ENCODE measurements at regions not wholly inside any gene's neighbourhood (a gene's known extent, or its start where the extent isn't known, plus 50 kb on each side); places are given as distances from the start of the nearest gene placed in this dataset.

DNA sequence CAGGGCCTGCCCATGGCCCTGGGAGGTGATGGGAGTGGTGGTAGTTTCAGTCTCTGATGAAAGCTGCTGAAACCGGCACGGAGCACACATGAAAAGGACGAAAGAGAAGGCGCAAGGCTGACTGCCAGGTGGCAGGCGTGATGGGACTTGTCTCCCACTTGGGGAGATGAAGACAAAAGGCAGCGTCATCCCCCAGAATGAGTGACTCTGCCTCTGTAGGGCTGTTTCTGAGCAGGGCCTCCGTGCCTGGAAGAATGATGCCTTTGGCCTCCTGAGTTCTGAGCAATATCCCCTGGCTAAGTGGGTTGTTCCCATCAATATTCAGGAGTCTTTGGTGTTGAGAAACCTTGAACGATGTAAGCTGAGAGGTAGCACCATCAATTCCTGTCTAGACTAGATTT lies 237.8 kb downstream of the OPA1 start:
- Histone ChIP-seq H3K9ac (ENCODE audit: low read depth in 1 of 2, low read length in 2 of 2) (no peak overlapping the region), H3K4me1 (ENCODE audit: control insufficient read depth in 4 of 4, insufficient read depth in 4 of 4, low read length in 3 of 4) (peaks cover 0 to 11% (median 3%) of the 10 kb centered on the region in 4 donors), H3K27me3 (ENCODE audit: control insufficient read depth in 4 of 4, insufficient read depth in 4 of 4, low read length in 3 of 4) (no peaks in the 10 kb centered on the region), H3K9me3 (ENCODE audit: control insufficient read depth in 4 of 4, low read length in 3 of 4) (no peaks in the 10 kb centered on the region), H3K27ac (ENCODE audit: low read depth in 1 of 2, low read length in 2 of 2) (no peak overlapping the region), H3K4me3 (ENCODE audit: low read depth in 1 of 3, low read length in 3 of 3) (no peak overlapping the region), H3K36me3 (ENCODE audit: control insufficient read depth in 4 of 4, insufficient read depth in 3 of 4, low read depth in 1 of 4, low read length in 3 of 4) (no peaks in the 10 kb centered on the region)
- no peak for DNase-seq (ENCODE audit: low spot score)
- 96% methylated on average over 8 of the region's 8 CpGs for WGBS
- TF ChIP-seq CTCF (IDR thresholded peaks at IDR 0.05; ENCODE audit: low read depth, low read length, missing input control) (no peak), RXRA (IDR thresholded peaks at IDR 0.05) (no peak), GABPA (IDR thresholded peaks at IDR 0.05 in 1 of 2, conservative IDR thresholded peaks at IDR 0.05 in 1 of 2) (no peak), REST (IDR thresholded peaks at IDR 0.05) (no peak), RAD21 (IDR thresholded peaks at IDR 0.05) (no peak), YY1 (IDR thresholded peaks at IDR 0.05) (no peak), HNF4A (conservative IDR thresholded peaks at IDR 0.05) (no peak), FOXA2 (IDR thresholded peaks at IDR 0.05) (no peak), ATF3 (IDR thresholded peaks at IDR 0.05) (no peak), SP1 (IDR thresholded peaks at IDR 0.05) (no peak)
- TF ChIP-seq, protein P1, sequence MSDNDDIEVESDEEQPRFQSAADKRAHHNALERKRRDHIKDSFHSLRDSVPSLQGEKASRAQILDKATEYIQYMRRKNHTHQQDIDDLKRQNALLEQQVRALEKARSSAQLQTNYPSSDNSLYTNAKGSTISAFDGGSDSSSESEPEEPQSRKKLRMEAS (IDR thresholded peaks at IDR 0.05), result no peak

DNA sequence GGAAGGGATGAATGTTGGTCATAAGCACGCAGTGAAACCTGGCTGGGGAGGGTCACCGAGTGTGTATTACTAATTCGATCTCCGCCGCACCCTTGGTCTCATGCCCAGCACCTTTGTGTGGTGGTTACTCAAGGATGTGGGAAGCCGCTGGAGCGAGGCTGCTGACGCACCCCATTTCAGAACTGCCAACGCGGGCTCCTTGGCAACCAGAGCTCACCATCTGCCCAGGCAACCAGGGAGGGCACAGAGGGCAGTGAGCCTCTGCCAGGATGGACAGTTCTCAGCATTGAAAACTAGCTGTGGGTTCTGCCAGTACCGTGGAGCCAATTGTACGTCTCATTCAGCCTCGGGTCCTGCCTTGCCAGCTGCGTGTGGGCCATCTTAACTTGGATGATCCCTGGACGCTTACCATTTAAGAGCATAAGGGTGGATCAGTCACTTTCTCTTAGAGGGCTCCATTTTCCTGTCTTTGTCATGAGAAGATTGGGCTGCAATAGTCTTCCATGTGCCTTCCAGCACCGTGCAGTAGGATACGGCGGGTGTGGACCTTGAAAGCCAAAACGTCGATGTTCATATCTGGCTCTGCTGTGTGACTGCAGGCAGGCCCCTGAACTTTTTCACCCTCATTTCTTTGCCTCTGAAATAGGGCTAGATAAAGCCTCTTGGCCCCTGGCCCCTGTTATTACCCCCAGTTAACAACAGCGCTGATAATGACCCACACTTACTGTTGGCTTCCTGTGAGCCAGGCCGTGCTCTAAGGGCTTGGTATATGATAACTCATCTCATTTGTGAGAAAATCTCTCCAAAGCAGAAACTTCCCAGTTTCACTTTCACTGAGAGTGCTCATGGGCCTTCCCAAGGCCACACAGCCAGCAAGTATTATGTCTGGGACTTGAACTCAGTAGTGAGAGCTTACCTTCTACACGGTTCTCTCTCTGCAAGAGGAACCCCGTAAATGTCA lies 238.8 kb downstream of the OPA1 start:
- H3K27me3 ChIP-seq (ENCODE audit: control insufficient read depth in 4 of 4, insufficient read depth in 4 of 4, low read length in 3 of 4), result no peaks in the 10 kb centered on the region
- DNase-seq (ENCODE audit: low spot score), result no peak
- H3K4me3 ChIP-seq (ENCODE audit: low read depth in 1 of 3, low read length in 3 of 3), result no peak overlapping the region
- no peak overlapping the region for H3K9ac ChIP-seq (ENCODE audit: low read depth in 1 of 2, low read length in 2 of 2)
- 83% methylated on average over 24 of the region's 24 CpGs for WGBS
- no peaks in the 10 kb centered on the region for H3K9me3 ChIP-seq (ENCODE audit: control insufficient read depth in 4 of 4, low read length in 3 of 4)
- no peaks in the 10 kb centered on the region for H3K36me3 ChIP-seq (ENCODE audit: control insufficient read depth in 4 of 4, insufficient read depth in 3 of 4, low read depth in 1 of 4, low read length in 3 of 4)
- peaks cover 0 to 9% (median 3%) of the 10 kb centered on the region in 4 donors for H3K4me1 ChIP-seq (ENCODE audit: control insufficient read depth in 4 of 4, insufficient read depth in 4 of 4, low read length in 3 of 4)
- H3K27ac ChIP-seq (ENCODE audit: low read depth in 1 of 2, low read length in 2 of 2), result no peak overlapping the region
- TF ChIP-seq, protein P1 (IDR thresholded peaks at IDR 0.05), result no peak
- TF ChIP-seq ZBTB33 (IDR thresholded peaks at IDR 0.05) (no peak), SP1 (IDR thresholded peaks at IDR 0.05) (no peak), FOXA1 (IDR thresholded peaks at IDR 0.05) (no peak), RXRA (IDR thresholded peaks at IDR 0.05) (no peak), CTCF (IDR thresholded peaks at IDR 0.05; ENCODE audit: low read depth, low read length, missing input control) (no peak), HNF4G (IDR thresholded peaks at IDR 0.05) (no peak), GABPA (IDR thresholded peaks at IDR 0.05 in 1 of 2, conservative IDR thresholded peaks at IDR 0.05 in 1 of 2) (no peak), YY1 (IDR thresholded peaks at IDR 0.05) (no peak), TAF1 (conservative IDR thresholded peaks at IDR 0.05) (no peak), RAD21 (IDR thresholded peaks at IDR 0.05) (no peak), EGR1 (IDR thresholded peaks at IDR 0.05; ENCODE audit: low read depth in 2 of 2) (no peak), NR2F2 (IDR thresholded peaks at IDR 0.05) (no peak), FOXA2 (IDR thresholded peaks at IDR 0.05) (no peak)

Measured in liver (tissue), 8 donors.